CD4-positive, CD25-positive, alpha-beta regulatory T cell (primary cell): ENCODE measurements at regions not wholly inside any gene's neighbourhood (a gene's known extent, or its start where the extent isn't known, plus 50 kb on each side); places are given as distances from the start of the nearest gene placed in this dataset.
A peak's percentile ranks its signal among the peaks of the same experiment; 100 is the strongest.

Source experiments
- ATAC-seq, 2 donors: fragments of 150-1000 bp; cut with Tn5 transposase; one replicate each; pipeline ENCODE4 v1.10.0; 2021; ENCODE audit warnings: low read depth in 2 of 2, moderate number of reproducible peaks in 2 of 2, moderate library complexity in 1 of 2
- DNase-seq, 3 donors: peaks; one replicate each; pipeline versions ENCODE4 v3.0.0 to v3.0.0-alpha.2; 2012 to 2022; ENCODE audit warnings: mixed read lengths in 1 of 3
- H3K27ac ChIP-seq: one replicate; pipeline ENCODE4 v1.7.0; 2013; ENCODE audit warnings: mild to moderate bottlenecking, low read length; ENCODE audit not compliant: insufficient read depth, poor library complexity, severe bottlenecking
- H3K27me3 ChIP-seq: one replicate; pipeline ENCODE4 v1.7.0; 2013; ENCODE audit warnings: low read length; ENCODE audit not compliant: control insufficient read depth, insufficient read depth
- H3K36me3 ChIP-seq: one replicate; pipeline ENCODE4 v1.7.0; 2013; ENCODE audit warnings: mild to moderate bottlenecking, low read length, moderate library complexity; ENCODE audit not compliant: control insufficient read depth, insufficient read depth
- H3K4me1 ChIP-seq: 2 replicates; pipeline ENCODE4 v1.7.0; 2013; ENCODE audit warnings: mild to moderate bottlenecking, low read length; ENCODE audit not compliant: insufficient read depth, control insufficient read depth, poor library complexity, severe bottlenecking
- H3K4me3 ChIP-seq: one replicate; pipeline ENCODE4 v1.7.0; 2013; ENCODE audit warnings: low read depth, mild to moderate bottlenecking, low read length, moderate library complexity
- H3K9me3 ChIP-seq, 2 experiments: 1 replicate in 1 of 2; 2 replicates in 1 of 2; pipeline ENCODE4 v1.7.0; 2013; ENCODE audit warnings: low read length in 2 of 2, mild to moderate bottlenecking in 1 of 2, moderate library complexity in 1 of 2; ENCODE audit not compliant: control insufficient read depth in 2 of 2
- H3K27ac Mint-ChIP-seq, 3 donors: one replicate each; pipeline ENCODE4 v1.8.0; 2020 to 2022; ENCODE audit warnings: mild to moderate bottlenecking in 3 of 3, mixed read lengths in 3 of 3, moderate library complexity in 2 of 3
- H3K27me3 Mint-ChIP-seq: one replicate; pipeline ENCODE4 v1.8.0; 2022; ENCODE audit warnings: mild to moderate bottlenecking, mixed read lengths
- H3K36me3 Mint-ChIP-seq: one replicate; pipeline ENCODE4 v1.8.0; 2020; ENCODE audit warnings: mixed read lengths
- H3K4me1 Mint-ChIP-seq, 4 donors: one replicate each; pipeline ENCODE4 v1.8.0; 2020 to 2022; ENCODE audit warnings: mixed read lengths in 4 of 4, mild to moderate bottlenecking in 1 of 4
- H3K4me3 Mint-ChIP-seq, 4 donors: one replicate each; pipeline ENCODE4 v1.8.0; 2020 to 2022; ENCODE audit warnings: mild to moderate bottlenecking in 4 of 4, mixed read lengths in 4 of 4, moderate library complexity in 3 of 4
- H3K9me3 Mint-ChIP-seq, 7 donors: one replicate each; pipeline ENCODE4 v1.8.0; 2020 to 2022; ENCODE audit warnings: mixed read lengths in 7 of 7, mild to moderate bottlenecking in 3 of 7, moderate library complexity in 2 of 7

DNA sequence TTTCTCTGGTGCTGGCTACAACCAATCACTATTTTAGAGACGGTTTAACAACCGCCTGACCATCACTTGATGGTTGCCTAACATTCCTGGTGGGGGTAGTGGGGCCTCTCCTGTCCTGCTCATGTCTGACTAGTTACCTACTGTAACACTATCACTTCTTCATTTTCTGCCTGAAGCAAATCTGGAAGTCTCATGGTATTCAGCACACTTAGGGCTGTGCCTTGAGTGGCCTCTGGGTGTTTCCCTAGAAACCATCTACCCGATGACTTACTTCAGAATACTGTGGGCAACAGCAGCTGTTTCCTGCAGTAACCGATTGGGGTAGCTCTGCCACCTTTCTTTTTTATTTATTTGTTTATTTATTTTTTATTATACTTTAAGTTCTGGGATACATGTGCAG, 880.1 kb upstream of the INTU start:
- Histone ChIP-seq H3K4me1 (no peaks in the 10 kb centered on the region), H3K36me3 (no peaks in the 10 kb centered on the region), H3K27me3 (no peaks in the 10 kb centered on the region), H3K9me3 (no peaks in the 10 kb centered on the region), H3K4me3 (no peak overlapping the region), H3K27ac (no peak overlapping the region)
- DNase-seq (no peak), ATAC-seq (no peak)
- Mint-ChIP-seq H3K9me3 (peaks cover 0 to 20% (median 4%) of the 10 kb centered on the region in 7 donors), H3K4me1 (no peaks in the 10 kb centered on the region), H3K36me3 (no peaks in the 10 kb centered on the region), H3K27me3 (no peaks in the 10 kb centered on the region), H3K27ac (no peak overlapping the region), H3K4me3 (no peak overlapping the region)

DNA sequence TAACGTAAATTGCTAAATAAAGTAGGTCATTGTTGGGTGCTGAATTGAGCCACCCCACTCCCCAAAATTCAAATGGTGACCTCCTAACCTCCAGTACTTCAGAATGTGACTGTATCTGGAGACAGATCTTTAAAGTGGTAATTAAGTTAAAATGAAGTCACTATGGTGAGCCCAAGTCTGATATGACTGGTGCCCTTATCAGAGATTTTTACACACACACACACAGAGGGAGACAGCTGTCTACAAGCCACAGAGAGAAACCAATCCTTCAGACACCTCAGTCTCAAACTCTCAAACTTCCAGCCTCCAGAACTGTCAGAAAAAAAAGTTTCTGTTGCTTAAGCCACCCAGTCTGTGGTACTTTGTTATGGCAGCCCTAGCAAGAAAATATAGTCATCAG, 879.2 kb upstream of the INTU start:
- Histone ChIP-seq H3K27me3 (no peaks in the 10 kb centered on the region), H3K4me1 (no peaks in the 10 kb centered on the region), H3K27ac (no peak overlapping the region), H3K36me3 (no peaks in the 10 kb centered on the region), H3K4me3 (no peak overlapping the region), H3K9me3 (no peaks in the 10 kb centered on the region)
- DNase-seq (no peak), ATAC-seq (no peak)
- Mint-ChIP-seq H3K27ac (no peak overlapping the region), H3K27me3 (no peaks in the 10 kb centered on the region), H3K36me3 (no peaks in the 10 kb centered on the region), H3K9me3 (peaks cover 0 to 19% (median 5%) of the 10 kb centered on the region in 7 donors), H3K4me3 (no peak overlapping the region), H3K4me1 (no peaks in the 10 kb centered on the region)

DNA sequence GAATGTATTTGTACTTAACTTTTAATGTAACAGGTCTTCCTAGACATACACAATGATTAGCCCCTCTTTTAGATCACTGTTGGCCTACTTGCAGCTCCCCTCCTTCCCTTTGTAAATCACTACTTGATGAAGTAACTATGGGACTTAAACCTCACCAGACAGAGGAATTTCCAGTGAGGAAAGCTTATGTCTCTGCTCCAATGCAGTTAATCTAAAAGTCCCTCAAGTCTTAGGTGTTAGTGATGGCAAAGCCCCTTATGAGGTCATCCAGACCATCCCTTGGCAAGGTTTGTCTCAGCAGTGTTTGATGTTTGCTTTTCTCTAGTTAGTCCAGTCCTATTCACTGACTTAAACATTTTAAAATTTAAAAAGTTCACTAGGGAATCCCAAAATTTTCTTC, 877.3 kb upstream of the INTU start:
- Mint-ChIP-seq H3K4me3 (no peak overlapping the region), H3K36me3 (no peaks in the 10 kb centered on the region), H3K27ac (no peak overlapping the region), H3K27me3 (no peaks in the 10 kb centered on the region), H3K4me1 (no peaks in the 10 kb centered on the region), H3K9me3 (peaks cover 0 to 15% (median 5%) of the 10 kb centered on the region in 7 donors)
- H3K36me3 ChIP-seq, result no peaks in the 10 kb centered on the region
- H3K4me3 ChIP-seq, result no peak overlapping the region
- no peaks in the 10 kb centered on the region for H3K4me1 ChIP-seq
- no peak for ATAC-seq
- no peaks in the 10 kb centered on the region for H3K27me3 ChIP-seq
- no peaks in the 10 kb centered on the region for H3K9me3 ChIP-seq
- no peak for DNase-seq
- no peak overlapping the region for H3K27ac ChIP-seq

DNA sequence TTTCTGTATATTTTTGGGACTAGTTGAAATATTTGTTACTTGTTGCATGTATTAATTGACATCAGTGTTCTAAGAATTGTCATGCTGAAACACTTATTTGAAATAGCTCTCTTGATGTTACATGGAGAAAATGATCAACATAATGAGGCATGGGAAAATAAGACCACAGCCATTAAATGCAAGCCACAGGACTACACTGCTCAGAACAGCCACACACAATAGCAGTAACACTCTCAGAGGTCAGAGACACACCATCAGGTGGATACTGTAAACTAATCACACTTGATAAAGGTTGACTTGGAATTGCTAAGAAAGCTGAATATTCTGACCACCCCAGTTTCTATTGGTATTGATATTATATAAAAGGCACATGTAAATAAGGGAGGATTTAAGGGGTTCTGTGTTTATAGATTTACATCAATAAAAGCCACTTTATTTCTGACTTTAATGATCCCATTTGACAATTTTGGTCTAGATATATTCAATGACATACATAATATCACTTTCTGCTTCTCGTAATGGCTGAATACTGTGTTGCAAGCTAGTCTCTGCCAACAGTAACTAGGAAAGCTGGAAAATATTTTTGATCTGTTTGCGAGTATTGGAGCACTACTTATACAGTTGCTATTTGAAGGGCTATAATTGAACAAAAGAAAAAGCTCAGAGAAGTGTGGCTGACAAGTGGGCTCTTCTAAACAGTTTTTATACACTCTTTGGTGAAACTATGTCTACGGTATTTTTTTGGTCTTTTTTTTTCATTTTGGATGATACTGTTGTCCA, 876.5 kb upstream of the INTU start:
- Histone ChIP-seq H3K27me3 (no peaks in the 10 kb centered on the region), H3K27ac (no peak overlapping the region), H3K36me3 (no peaks in the 10 kb centered on the region), H3K9me3 (no peaks in the 10 kb centered on the region), H3K4me1 (no peaks in the 10 kb centered on the region), H3K4me3 (no peak overlapping the region)
- Mint-ChIP-seq H3K27ac (no peak overlapping the region), H3K4me3 (no peak overlapping the region), H3K9me3 (peaks cover 0 to 12% (median 1%) of the 10 kb centered on the region in 7 donors), H3K36me3 (no peaks in the 10 kb centered on the region), H3K27me3 (no peaks in the 10 kb centered on the region), H3K4me1 (no peaks in the 10 kb centered on the region)
- no peak for DNase-seq
- ATAC-seq, result no peak

DNA sequence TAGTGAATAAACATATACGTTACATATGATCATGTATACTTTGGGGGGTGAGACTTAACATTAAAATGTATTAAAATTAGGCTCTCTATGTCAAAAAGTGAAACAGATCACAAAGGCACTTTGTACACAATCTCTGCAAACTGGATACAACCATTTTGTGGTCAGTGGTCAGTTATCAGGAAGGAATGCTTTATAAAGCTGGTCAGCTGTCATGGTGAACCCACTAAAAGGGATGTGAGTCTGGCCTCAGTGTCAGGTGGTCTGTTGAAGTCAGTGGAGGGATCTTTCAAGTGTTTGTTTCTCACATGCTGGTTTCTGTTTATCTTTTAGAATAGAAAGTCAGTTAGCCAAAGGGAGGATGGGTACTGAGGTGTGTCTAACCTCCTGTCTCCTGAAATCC, 875.5 kb upstream of the INTU start:
- DNase-seq (no peak), ATAC-seq (no peak)
- H3K9me3 ChIP-seq, result no peaks in the 10 kb centered on the region
- Mint-ChIP-seq H3K4me1 (no peaks in the 10 kb centered on the region), H3K27ac (no peak overlapping the region), H3K9me3 (peaks cover 0 to 8% (median 1%) of the 10 kb centered on the region in 7 donors), H3K36me3 (no peaks in the 10 kb centered on the region), H3K4me3 (no peak overlapping the region), H3K27me3 (no peaks in the 10 kb centered on the region)
- H3K36me3 ChIP-seq, result no peaks in the 10 kb centered on the region
- H3K27me3 ChIP-seq, result no peaks in the 10 kb centered on the region
- H3K27ac ChIP-seq, result no peak overlapping the region
- H3K4me3 ChIP-seq, result no peak overlapping the region
- H3K4me1 ChIP-seq, result no peaks in the 10 kb centered on the region

DNA sequence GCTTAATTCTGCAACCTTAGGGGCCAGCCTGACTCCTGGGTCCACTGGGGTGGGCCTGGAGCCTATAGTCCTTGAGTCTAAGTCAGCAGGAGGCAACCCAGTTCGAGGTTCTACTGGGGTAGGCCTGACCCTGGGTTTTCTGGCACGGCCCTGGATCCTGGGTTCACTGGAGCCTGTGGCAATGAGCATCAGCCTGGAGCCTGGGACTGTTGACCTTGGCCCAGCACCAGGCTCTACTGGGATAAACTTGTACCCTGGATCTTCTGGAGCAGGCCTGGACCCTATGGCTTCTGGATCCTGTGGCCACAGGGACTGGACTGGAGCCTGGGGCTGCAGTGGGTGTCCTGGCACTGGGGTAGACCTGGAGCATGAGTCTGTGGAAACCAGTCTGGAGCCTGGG, 874.3 kb upstream of the INTU start:
- H3K9me3 Mint-ChIP-seq, result peaks cover 0 to 8% (median 5%) of the 10 kb centered on the region in 7 donors
- no peaks in the 10 kb centered on the region for H3K27me3 ChIP-seq
- H3K4me3 Mint-ChIP-seq, result no peak overlapping the region

DNA sequence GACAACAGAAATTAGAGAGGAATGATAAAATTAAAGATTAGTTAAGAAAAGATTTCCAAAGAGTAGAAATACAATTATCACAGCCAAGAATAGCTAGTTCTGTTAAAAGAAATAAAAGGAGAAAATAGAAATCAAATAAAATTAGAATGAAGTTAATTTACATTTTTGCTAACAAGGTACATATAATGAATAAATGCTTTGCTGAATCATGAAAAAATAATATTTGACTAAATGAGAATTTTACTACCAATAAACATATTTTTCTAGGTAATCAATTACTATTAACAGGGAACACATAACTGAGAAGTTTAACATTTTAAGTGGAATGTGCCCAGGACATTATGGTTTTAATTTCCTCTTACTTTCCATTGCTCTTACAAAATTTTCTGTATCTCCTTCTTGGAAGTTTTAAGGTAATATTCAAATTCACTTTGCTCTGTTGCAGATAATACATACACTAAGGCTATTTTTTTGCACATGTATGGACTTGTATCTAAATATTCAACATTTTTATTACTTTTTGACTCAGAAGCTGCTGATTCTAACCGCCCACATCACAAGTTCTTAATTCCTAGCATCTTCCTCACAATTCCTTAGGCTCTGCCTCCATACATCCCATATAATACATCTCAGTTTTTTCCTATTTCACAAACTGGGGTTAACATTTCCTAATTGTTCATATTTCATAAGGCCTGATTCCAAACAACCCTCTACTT, 870.7 kb upstream of the INTU start:
- DNase-seq, result no peak
- Mint-ChIP-seq H3K27ac (no peak overlapping the region), H3K9me3 (peaks cover 0 to 15% (median 5%) of the 10 kb centered on the region in 7 donors), H3K4me1 (no peaks in the 10 kb centered on the region), H3K36me3 (no peaks in the 10 kb centered on the region), H3K27me3 (no peaks in the 10 kb centered on the region), H3K4me3 (peak overlapping the region in 1 of 4 donors; percentile 66)
- no peak overlapping the region for H3K4me3 ChIP-seq
- H3K9me3 ChIP-seq, result no peaks in the 10 kb centered on the region
- H3K27me3 ChIP-seq, result no peaks in the 10 kb centered on the region
- H3K27ac ChIP-seq, result no peak overlapping the region
- H3K4me1 ChIP-seq, result no peaks in the 10 kb centered on the region
- no peaks in the 10 kb centered on the region for H3K36me3 ChIP-seq
- ATAC-seq, result no peak

More for the DNA sequence above, 874.3 kb upstream of the INTU start:
- no peaks in the 10 kb centered on the region for H3K4me1 ChIP-seq
- ATAC-seq (no peak), DNase-seq (no peak)
- H3K36me3 ChIP-seq, result no peaks in the 10 kb centered on the region
- no peaks in the 10 kb centered on the region for H3K36me3 Mint-ChIP-seq
- no peaks in the 10 kb centered on the region for H3K27me3 Mint-ChIP-seq
- no peak overlapping the region for H3K27ac Mint-ChIP-seq
- no peaks in the 10 kb centered on the region for H3K9me3 ChIP-seq
- no peaks in the 10 kb centered on the region for H3K4me1 Mint-ChIP-seq
- no peak overlapping the region for H3K4me3 ChIP-seq
- no peak overlapping the region for H3K27ac ChIP-seq
